ENCODE measurements at regions not wholly inside any gene's neighbourhood (a gene's known extent, or its start where the extent isn't known, plus 50 kb on each side); places are given as distances from the start of the nearest gene placed in this dataset.

DNA sequence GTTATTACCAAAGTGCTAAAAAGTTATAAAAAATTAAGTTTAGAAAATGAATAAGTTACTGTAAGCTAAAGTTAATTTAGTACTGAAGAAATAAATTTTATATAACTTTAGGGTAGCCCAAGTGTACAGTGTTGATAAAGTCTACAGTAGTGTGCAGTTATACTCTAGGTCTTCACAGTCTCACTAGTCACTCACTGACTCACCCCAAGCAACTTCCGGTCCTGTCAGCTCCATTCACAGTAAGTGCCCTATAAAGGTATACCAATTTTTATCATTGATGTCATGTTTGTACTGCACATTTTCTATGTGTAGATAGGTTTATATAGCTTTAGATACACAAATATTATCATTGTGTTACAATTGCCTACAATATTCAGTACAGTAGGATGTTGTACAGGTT, 518.3 kb upstream of the PIK3C3 start:
- TF ChIP-seq, protein P1, sequence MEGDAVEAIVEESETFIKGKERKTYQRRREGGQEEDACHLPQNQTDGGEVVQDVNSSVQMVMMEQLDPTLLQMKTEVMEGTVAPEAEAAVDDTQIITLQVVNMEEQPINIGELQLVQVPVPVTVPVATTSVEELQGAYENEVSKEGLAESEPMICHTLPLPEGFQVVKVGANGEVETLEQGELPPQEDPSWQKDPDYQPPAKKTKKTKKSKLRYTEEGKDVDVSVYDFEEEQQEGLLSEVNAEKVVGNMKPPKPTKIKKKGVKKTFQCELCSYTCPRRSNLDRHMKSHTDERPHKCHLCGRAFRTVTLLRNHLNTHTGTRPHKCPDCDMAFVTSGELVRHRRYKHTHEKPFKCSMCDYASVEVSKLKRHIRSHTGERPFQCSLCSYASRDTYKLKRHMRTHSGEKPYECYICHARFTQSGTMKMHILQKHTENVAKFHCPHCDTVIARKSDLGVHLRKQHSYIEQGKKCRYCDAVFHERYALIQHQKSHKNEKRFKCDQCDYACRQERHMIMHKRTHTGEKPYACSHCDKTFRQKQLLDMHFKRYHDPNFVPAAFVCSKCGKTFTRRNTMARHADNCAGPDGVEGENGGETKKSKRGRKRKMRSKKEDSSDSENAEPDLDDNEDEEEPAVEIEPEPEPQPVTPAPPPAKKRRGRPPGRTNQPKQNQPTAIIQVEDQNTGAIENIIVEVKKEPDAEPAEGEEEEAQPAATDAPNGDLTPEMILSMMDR (IDR thresholded peaks at IDR 0.05; ENCODE audit: low read length) = no peak
- no peak for TF ChIP-seq EZH2 (IDR thresholded peaks at IDR 0.05; ENCODE audit: borderline replicate concordance, low read length)
